HFFc6 (cell line): ENCODE measurements at regions not wholly inside any gene's neighbourhood (a gene's known extent, or its start where the extent isn't known, plus 50 kb on each side); places are given as distances from the start of the nearest gene placed in this dataset.

ENCODE experiments used
- DNase-seq: peaks from one replicate; pipeline ENCODE4 v3.0.0-alpha.2; 2018
- H3K27ac Mint-ChIP-seq: 2 replicates; pipeline ENCODE4 v1.8.0; 2020; ENCODE audit warnings: mild to moderate bottlenecking, mixed read lengths
- H3K27me3 Mint-ChIP-seq: 2 replicates; pipeline ENCODE4 v1.8.0; 2021; ENCODE audit warnings: mild to moderate bottlenecking, moderate library complexity, mixed read lengths; ENCODE audit not compliant: insufficient read depth
- H3K36me3 Mint-ChIP-seq: 2 replicates; pipeline ENCODE4 v1.8.0; 2021; ENCODE audit warnings: low read depth, mixed read lengths
- H3K4me1 Mint-ChIP-seq: 2 replicates; pipeline ENCODE4 v1.8.0; 2020; ENCODE audit warnings: low read depth, mixed read lengths
- H3K4me3 Mint-ChIP-seq: 2 replicates; pipeline ENCODE4 v1.8.0; 2020; ENCODE audit warnings: mild to moderate bottlenecking, moderate library complexity, mixed read lengths
- H3K9me3 Mint-ChIP-seq: 2 replicates; pipeline ENCODE4 v1.8.0; 2020; ENCODE audit warnings: mild to moderate bottlenecking, mixed read lengths
- TF ChIP-seq, protein P1 (sequence below): fragments of 200-600 bp; sonication (generic); IDR thresholded peaks from 2 replicates; pipeline ENCODE4 v1.5.0; 2021; ENCODE audit warnings: antibody characterized with exemption, mild to moderate bottlenecking

- TF ChIP-seq, protein P1, sequence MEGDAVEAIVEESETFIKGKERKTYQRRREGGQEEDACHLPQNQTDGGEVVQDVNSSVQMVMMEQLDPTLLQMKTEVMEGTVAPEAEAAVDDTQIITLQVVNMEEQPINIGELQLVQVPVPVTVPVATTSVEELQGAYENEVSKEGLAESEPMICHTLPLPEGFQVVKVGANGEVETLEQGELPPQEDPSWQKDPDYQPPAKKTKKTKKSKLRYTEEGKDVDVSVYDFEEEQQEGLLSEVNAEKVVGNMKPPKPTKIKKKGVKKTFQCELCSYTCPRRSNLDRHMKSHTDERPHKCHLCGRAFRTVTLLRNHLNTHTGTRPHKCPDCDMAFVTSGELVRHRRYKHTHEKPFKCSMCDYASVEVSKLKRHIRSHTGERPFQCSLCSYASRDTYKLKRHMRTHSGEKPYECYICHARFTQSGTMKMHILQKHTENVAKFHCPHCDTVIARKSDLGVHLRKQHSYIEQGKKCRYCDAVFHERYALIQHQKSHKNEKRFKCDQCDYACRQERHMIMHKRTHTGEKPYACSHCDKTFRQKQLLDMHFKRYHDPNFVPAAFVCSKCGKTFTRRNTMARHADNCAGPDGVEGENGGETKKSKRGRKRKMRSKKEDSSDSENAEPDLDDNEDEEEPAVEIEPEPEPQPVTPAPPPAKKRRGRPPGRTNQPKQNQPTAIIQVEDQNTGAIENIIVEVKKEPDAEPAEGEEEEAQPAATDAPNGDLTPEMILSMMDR = no peak
- no peaks in the 10 kb centered on the region; the same call in 1 of the 2 replicates for H3K27me3 Mint-ChIP-seq
- H3K36me3 Mint-ChIP-seq = no peaks in the 10 kb centered on the region
- peaks cover 33% of the 10 kb centered on the region for H3K9me3 Mint-ChIP-seq
- H3K27ac Mint-ChIP-seq = no peak overlapping the region
- no peaks in the 10 kb centered on the region for H3K4me1 Mint-ChIP-seq
- no peak overlapping the region for H3K4me3 Mint-ChIP-seq
- no peak for DNase-seq
Observed at GRCh38 chr3:65083240-65083639, 395.4 kb upstream of the ADAMTS9 start.

DNA sequence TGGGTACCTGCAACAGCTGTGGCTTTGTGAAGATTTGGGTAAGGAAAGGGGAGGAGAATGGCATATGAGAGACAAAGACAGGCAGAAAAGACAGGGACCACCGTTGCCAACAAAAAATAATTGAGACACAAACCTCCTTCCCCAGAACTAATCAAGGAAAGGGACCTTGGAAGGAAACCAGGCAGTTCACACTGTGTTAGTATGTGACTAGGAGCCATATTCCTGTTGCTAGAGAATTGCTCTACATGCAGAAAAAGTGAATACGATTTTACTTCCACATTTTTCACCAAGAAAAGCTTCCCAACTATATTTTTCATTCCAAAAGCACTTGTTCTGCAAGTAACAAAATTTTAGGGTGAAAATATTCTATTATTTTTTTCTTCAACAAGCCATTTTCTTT is 393.7 kb upstream of the ADAMTS9 start:
- Mint-ChIP-seq H3K4me1 (no peaks in the 10 kb centered on the region), H3K4me3 (no peak overlapping the region), H3K27me3 (no peaks in the 10 kb centered on the region; the same call in 1 of the 2 replicates), H3K27ac (no peak overlapping the region), H3K36me3 (no peaks in the 10 kb centered on the region), H3K9me3 (peaks cover 34% of the 10 kb centered on the region)
- TF ChIP-seq, protein P1 = no peak
- DNase-seq = no peak

GRCh38 chr3:65080432-65080831 is 392.6 kb upstream of the ADAMTS9 start:
- Mint-ChIP-seq H3K4me1 (no peaks in the 10 kb centered on the region), H3K4me3 (no peak overlapping the region), H3K9me3 (peaks cover 41% of the 10 kb centered on the region), H3K27me3 (no peaks in the 10 kb centered on the region; the same call in 1 of the 2 replicates), H3K27ac (no peak overlapping the region), H3K36me3 (no peaks in the 10 kb centered on the region)
- no peak for DNase-seq
- TF ChIP-seq, protein P1 = no peak

- Mint-ChIP-seq H3K36me3 (no peaks in the 10 kb centered on the region), H3K27me3 (no peaks in the 10 kb centered on the region; the same call in 1 of the 2 replicates), H3K9me3 (peaks cover 39% of the 10 kb centered on the region), H3K4me1 (no peaks in the 10 kb centered on the region), H3K27ac (no peak overlapping the region), H3K4me3 (no peak overlapping the region)
- DNase-seq = no peak
- TF ChIP-seq, protein P1 = no peak
Observed at GRCh38 chr3:65079560-65079959, 391.8 kb upstream of the ADAMTS9 start.

GRCh38 chr3:65078748-65079147 is 390.9 kb upstream of the ADAMTS9 start:
- no peak for DNase-seq
- Mint-ChIP-seq H3K4me1 (no peaks in the 10 kb centered on the region), H3K36me3 (no peaks in the 10 kb centered on the region), H3K27me3 (peaks cover 2% of the 10 kb centered on the region), H3K27ac (no peak overlapping the region), H3K9me3 (peaks cover 45% of the 10 kb centered on the region), H3K4me3 (no peak overlapping the region)
- TF ChIP-seq, protein P1 = no peak

DNA sequence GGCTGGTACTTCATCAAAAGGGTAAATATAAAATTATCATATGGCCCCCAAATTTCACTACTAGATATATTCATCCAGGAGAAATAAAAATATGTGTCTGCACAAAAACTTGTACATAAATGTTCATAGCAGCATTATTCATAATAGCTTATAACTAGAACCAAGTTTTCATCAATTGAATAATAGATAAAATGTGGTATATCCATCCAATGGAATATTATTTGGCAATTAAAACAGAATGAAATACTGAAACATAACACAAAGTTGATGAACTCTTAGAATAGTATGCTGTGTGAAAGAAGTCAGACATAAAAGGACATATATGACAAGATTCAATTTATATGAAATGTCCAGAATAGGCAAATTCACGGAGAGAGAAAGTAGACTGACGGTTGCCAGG is 389.3 kb upstream of the ADAMTS9 start:
- H3K27ac Mint-ChIP-seq = no peak overlapping the region
- H3K4me3 Mint-ChIP-seq = no peak overlapping the region
- peaks cover 2% of the 10 kb centered on the region; the same call in 1 of the 2 replicates for H3K27me3 Mint-ChIP-seq
- H3K4me1 Mint-ChIP-seq = no peaks in the 10 kb centered on the region
- H3K9me3 Mint-ChIP-seq = peaks cover 48% of the 10 kb centered on the region
- DNase-seq = no peak
- TF ChIP-seq, protein P1 = no peak
- no peaks in the 10 kb centered on the region for H3K36me3 Mint-ChIP-seq
